SK-N-SH treated with all-trans-retinoic acid at 6 μM for 48 hours (cell line): ENCODE measurements at regions not wholly inside any gene's neighbourhood (a gene's known extent, or its start where the extent isn't known, plus 50 kb on each side); places are given as distances from the start of the nearest gene placed in this dataset.
"Not testable (repeated sequence)": the region's sequence is repeated elsewhere in the genome, so short reads cannot be mapped to it uniquely, and the experiment has no call there.

Experiments
- ARNTL ChIP-seq: fragments of 450-650 bp; formaldehyde crosslinking; IDR thresholded peaks from 2 replicates; pipeline ENCODE4 v1.5.0; 2020; ENCODE audit warnings: low read depth, mild to moderate bottlenecking, moderate library complexity, borderline replicate concordance
- CSDC2 ChIP-seq: fragments of 250-450 bp; sonication (Bioruptor Pico); IDR thresholded peaks from 2 replicates; pipeline ENCODE4 v1.5.0; 2020; ENCODE audit warnings: mild to moderate bottlenecking, moderate library complexity
- ESRRG ChIP-seq: fragments of 250-450 bp; sonication (Bioruptor Pico); IDR thresholded peaks from 2 replicates; pipeline ENCODE4 v1.6.1; 2021; ENCODE audit warnings: mild to moderate bottlenecking
- OSR1 ChIP-seq: fragments of 250-450 bp; sonication (Bioruptor Pico); IDR thresholded peaks from 2 replicates; pipeline ENCODE4 v1.8.0; 2022; ENCODE audit warnings: moderate library complexity, mild to moderate bottlenecking, inconsistent platforms
- RARB ChIP-seq: fragments of 250-450 bp; sonication (Bioruptor Pico); IDR thresholded peaks from 2 replicates; pipeline ENCODE4 v1.8.0; 2021; ENCODE audit warnings: mild to moderate bottlenecking, moderate library complexity
- SNAI2 ChIP-seq: fragments of 250-450 bp; sonication (Bioruptor Pico); IDR thresholded peaks from 2 replicates; pipeline ENCODE4 v1.5.0; 2020; ENCODE audit warnings: mild to moderate bottlenecking, moderate library complexity
- ZC3H10 ChIP-seq: fragments of 250-450 bp; sonication (Bioruptor Pico); IDR thresholded peaks from 2 replicates; pipeline ENCODE4 v1.5.1; 2021; ENCODE audit warnings: mild to moderate bottlenecking, moderate library complexity
- ZNF70 ChIP-seq: fragments of 450-650 bp; formaldehyde crosslinking; IDR thresholded peaks from 2 replicates; pipeline ENCODE4 v1.5.0; 2020; ENCODE audit warnings: mild to moderate bottlenecking, moderate library complexity
- ZNF8 ChIP-seq: fragments of 450-650 bp; formaldehyde crosslinking; IDR thresholded peaks from 2 replicates; pipeline ENCODE4 v1.5.0; 2020; ENCODE audit warnings: mild to moderate bottlenecking, moderate library complexity
- TF ChIP-seq, protein P1 (sequence below): fragments of 250-450 bp; sonication (Bioruptor Pico); IDR thresholded peaks from 2 replicates; pipeline ENCODE4 v1.5.1; 2020; ENCODE audit warnings: low read depth, mild to moderate bottlenecking, moderate library complexity

DNA sequence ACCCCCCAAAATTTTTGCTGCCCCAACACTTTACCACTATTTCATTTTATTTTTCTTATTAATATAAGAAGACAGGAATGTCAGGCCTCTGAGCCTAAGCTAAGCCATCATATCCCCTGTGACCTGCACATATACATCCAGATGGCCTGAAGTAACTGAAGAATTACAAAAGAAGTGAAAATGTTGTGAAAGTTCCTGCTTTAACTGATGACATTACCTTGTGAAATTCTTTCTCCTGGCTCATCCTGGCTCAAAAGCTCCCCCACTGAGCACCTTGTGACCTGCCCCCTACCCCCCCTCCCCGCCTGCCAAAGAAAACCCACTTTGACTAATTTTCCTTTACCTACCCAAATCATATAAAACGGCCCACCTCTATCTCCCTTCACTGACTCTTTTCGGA, 200.3 kb upstream of the FKBP1C start:
- TF ChIP-seq, protein P1, sequence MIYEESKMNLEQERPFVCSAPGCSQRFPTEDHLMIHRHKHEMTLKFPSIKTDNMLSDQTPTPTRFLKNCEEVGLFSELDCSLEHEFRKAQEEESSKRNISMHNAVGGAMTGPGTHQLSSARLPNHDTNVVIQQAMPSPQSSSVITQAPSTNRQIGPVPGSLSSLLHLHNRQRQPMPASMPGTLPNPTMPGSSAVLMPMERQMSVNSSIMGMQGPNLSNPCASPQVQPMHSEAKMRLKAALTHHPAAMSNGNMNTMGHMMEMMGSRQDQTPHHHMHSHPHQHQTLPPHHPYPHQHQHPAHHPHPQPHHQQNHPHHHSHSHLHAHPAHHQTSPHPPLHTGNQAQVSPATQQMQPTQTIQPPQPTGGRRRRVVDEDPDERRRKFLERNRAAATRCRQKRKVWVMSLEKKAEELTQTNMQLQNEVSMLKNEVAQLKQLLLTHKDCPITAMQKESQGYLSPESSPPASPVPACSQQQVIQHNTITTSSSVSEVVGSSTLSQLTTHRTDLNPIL (CRISPR knock-in tag): not testable (repeated sequence)
- TF ChIP-seq SNAI2; ZC3H10; ARNTL (CRISPR knock-in tag); CSDC2 (CRISPR knock-in tag); OSR1; ZNF8; ZNF70 (CRISPR knock-in tag); ESRRG (CRISPR knock-in tag); RARB (CRISPR knock-in tag): not testable (repeated sequence)
